Breast epithelium (tissue), 3 donors: ENCODE measurements at regions not wholly inside any gene's neighbourhood (a gene's known extent, or its start where the extent isn't known, plus 50 kb on each side); places are given as distances from the start of the nearest gene placed in this dataset.

ENCODE experiments used
- CTCF ChIP-seq, 3 donors: fragments of 450-650 bp; IDR thresholded peaks; one replicate each; pipeline ENCODE4 v1.5.1; 2016 to 2017; ENCODE audit warnings: antibody characterized with exemption in 3 of 3, mild to moderate bottlenecking in 3 of 3, moderate library complexity in 3 of 3
- POLR2AphosphoS5 ChIP-seq, 3 donors: sonication (generic); formaldehyde crosslinking; IDR thresholded peaks; one replicate each; pipeline ENCODE4 v1.6.1; 2017; ENCODE audit warnings: antibody characterized with exemption in 3 of 3

DNA sequence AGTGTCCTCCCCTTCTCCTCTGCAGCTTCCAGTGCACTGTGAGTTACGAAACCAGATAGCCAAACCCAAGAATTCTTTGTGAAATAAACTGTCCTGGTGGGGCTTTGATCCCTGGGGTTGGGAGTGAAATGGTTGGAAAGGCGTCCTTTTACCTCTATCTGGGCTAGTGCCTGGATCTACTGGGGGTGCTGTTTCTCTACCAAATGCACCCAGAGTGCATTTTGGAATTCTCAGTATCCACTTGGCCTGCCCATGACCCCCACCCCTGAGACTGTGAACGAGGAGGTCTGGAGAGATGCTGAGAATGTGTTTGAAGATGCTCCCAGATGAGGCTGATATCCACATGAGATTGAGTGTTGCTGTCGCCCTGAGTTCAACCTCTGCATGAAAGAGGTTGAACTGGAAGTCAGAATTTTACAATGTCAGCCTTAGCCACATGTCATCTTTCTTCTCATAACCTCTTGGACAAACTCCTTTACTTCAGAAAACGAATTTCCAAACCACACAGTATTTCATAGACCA is 87.1 kb upstream of the CLMN start:
- TF ChIP-seq CTCF (IDR thresholded peaks at IDR 0.05) (no peak), POLR2AphosphoS5 (IDR thresholded peaks at IDR 0.05) (peak in 1 of 3 donors; percentile 38)
